Body of pancreas (tissue), 4 donors: ENCODE measurements at regions not wholly inside any gene's neighbourhood (a gene's known extent, or its start where the extent isn't known, plus 50 kb on each side); places are given as distances from the start of the nearest gene placed in this dataset.

Experiments used
- ATAC-seq: fragments of 150-250 bp; one replicate; pipeline ENCODE4 v1.9.1; 2016
- DNase-seq, 4 donors: peaks; one replicate each; pipeline ENCODE4 v3.0.0-alpha.2; 2019
- H3K27ac ChIP-seq, 4 donors: fragments of 200-600 bp; sonication (generic); 1 replicate in 3 of 4; 2 replicates in 1 of 4; pipeline versions ENCODE4 v1.5.1 to v1.6.1; 2016 to 2019; ENCODE audit warnings: mild to moderate bottlenecking in 1 of 4, mixed read lengths in 1 of 4, moderate library complexity in 1 of 4
- H3K27me3 ChIP-seq, 2 donors: fragments of 200-600 bp; sonication (generic); one replicate each; pipeline ENCODE4 v1.6.0; 2016; ENCODE audit warnings: mild to moderate bottlenecking in 1 of 2
- H3K36me3 ChIP-seq, 2 donors: fragments of 200-600 bp; sonication (generic); replicated peaks in 1 of 2; 2 replicates each; pipeline ENCODE4 v1.5.1; 2016; ENCODE audit warnings: low read depth in 2 of 2; ENCODE audit not compliant: insufficient read depth in 1 of 2
- H3K4me1 ChIP-seq: fragments of 200-600 bp; sonication (generic); one replicate; pipeline ENCODE4 v1.6.0; 2016
- H3K4me3 ChIP-seq, 2 donors: fragments of 200-600 bp; sonication (generic); 1 replicate in 1 of 2; 2 replicates in 1 of 2; pipeline ENCODE4 v1.5.1; 2016 to 2019
- H3K9me3 ChIP-seq, 3 donors: fragments of 200-600 bp; sonication (generic); 1 replicate in 2 of 3; 2 replicates in 1 of 3; pipeline ENCODE4 v1.5.1; 2016
- CTCF ChIP-seq, 7 experiments: fragments of 450-650 bp in 4 of 7; fragments of 200-600 bp in 3 of 7; sonication (generic) in 3 of 7; IDR thresholded peaks; one replicate each; pipeline ENCODE4 v1.5.1; 2016 to 2019; ENCODE audit warnings: antibody characterized with exemption in 7 of 7
- POLR2A ChIP-seq, 3 donors: fragments of 450-650 bp; IDR thresholded peaks; one replicate each; pipeline ENCODE4 v1.6.1; 2016; ENCODE audit warnings: antibody characterized with exemption in 3 of 3, mild to moderate bottlenecking in 2 of 3
- WGBS, 2 donors: methylation state at CpG; one replicate each; pipeline ENCODE4 v1.1.5; 2017; 5-methylcytosine and 5-hydroxymethylcytosine counted together
- intact Hi-C: fragments of 100-400 bp; cut with DNase I; formaldehyde crosslinking; loops from one replicate; pipeline ENCODE4 v1.15.1; 2023

GRCh38 chr20:57857969-57858368 lies 148.2 kb upstream of the PMEPA1 start:
- intact Hi-C loops, result no loop called here

GRCh38 chr20:57857118-57857517 lies 147.3 kb upstream of the PMEPA1 start:
- H3K27me3 ChIP-seq, result no peaks in the 10 kb centered on the region

More at GRCh38 chr20:57857969-57858368, 148.2 kb upstream of the PMEPA1 start:
- no peak overlapping the region for H3K27ac ChIP-seq
- 70 to 76% methylated on average over 2 of the region's 2 CpGs for WGBS, 2 donors
- ATAC-seq, result no peak
- H3K36me3 ChIP-seq, result no peaks in the 10 kb centered on the region
- H3K4me3 ChIP-seq, result no peak overlapping the region
- no peaks in the 10 kb centered on the region for H3K4me1 ChIP-seq
- no peak for TF ChIP-seq POLR2A (IDR thresholded peaks at IDR 0.05)
- no peak for TF ChIP-seq CTCF (IDR thresholded peaks at IDR 0.05)
- H3K9me3 ChIP-seq, result no peaks in the 10 kb centered on the region
- H3K27me3 ChIP-seq, result no peaks in the 10 kb centered on the region
- no peak for DNase-seq

GRCh38 chr20:57856658-57857057 lies 146.8 kb upstream of the PMEPA1 start:
- WGBS, 2 donors, result 66 to 78% methylated on average over 2 of the region's 2 CpGs
- H3K27ac ChIP-seq, result no peak overlapping the region
- no peaks in the 10 kb centered on the region for H3K27me3 ChIP-seq
- TF ChIP-seq POLR2A (IDR thresholded peaks at IDR 0.05) (no peak), CTCF (IDR thresholded peaks at IDR 0.05) (no peak)
- H3K36me3 ChIP-seq, result no peaks in the 10 kb centered on the region
- H3K4me3 ChIP-seq, result no peak overlapping the region
- ATAC-seq, result no peak
- no peak for DNase-seq
- intact Hi-C loops, result no loop called here
- H3K4me1 ChIP-seq, result no peaks in the 10 kb centered on the region
- no peaks in the 10 kb centered on the region for H3K9me3 ChIP-seq

More at GRCh38 chr20:57857118-57857517, 147.3 kb upstream of the PMEPA1 start:
- TF ChIP-seq CTCF (IDR thresholded peaks at IDR 0.05), result no peak
- TF ChIP-seq POLR2A (IDR thresholded peaks at IDR 0.05), result no peak
- Histone ChIP-seq H3K4me3 (no peak overlapping the region), H3K9me3 (no peaks in the 10 kb centered on the region), H3K27ac (no peak overlapping the region), H3K4me1 (no peaks in the 10 kb centered on the region), H3K36me3 (no peaks in the 10 kb centered on the region)
- ATAC-seq (no peak), DNase-seq (no peak)
- WGBS, 2 donors, result 50 to 62% methylated on average over 2 of the region's 2 CpGs
- intact Hi-C loops, result no loop called here

GRCh38 chr20:57851796-57852195 lies 142.0 kb upstream of the PMEPA1 start:
- 76 to 82% methylated on average over 4 of the region's 4 CpGs for WGBS, 2 donors
- TF ChIP-seq POLR2A (IDR thresholded peaks at IDR 0.05), result no peak
- no peak for TF ChIP-seq CTCF (IDR thresholded peaks at IDR 0.05)
- H3K36me3 ChIP-seq, result no peaks in the 10 kb centered on the region
- H3K4me3 ChIP-seq, result no peak overlapping the region
- DNase-seq (no peak), ATAC-seq (no peak)
- no peaks in the 10 kb centered on the region for H3K9me3 ChIP-seq
- H3K27ac ChIP-seq, result no peak overlapping the region
- intact Hi-C loops, result no loop called here
- no peaks in the 10 kb centered on the region for H3K4me1 ChIP-seq
- no peaks in the 10 kb centered on the region for H3K27me3 ChIP-seq

GRCh38 chr20:57851025-57851682 lies 141.3 kb upstream of the PMEPA1 start:
- DNase-seq, result no peak
- Histone ChIP-seq H3K27ac (no peak overlapping the region), H3K36me3 (no peaks in the 10 kb centered on the region), H3K9me3 (no peaks in the 10 kb centered on the region), H3K4me1 (no peaks in the 10 kb centered on the region), H3K27me3 (no peaks in the 10 kb centered on the region), H3K4me3 (no peak overlapping the region)
- no peak for ATAC-seq
- TF ChIP-seq CTCF (IDR thresholded peaks at IDR 0.05) (no peak), POLR2A (IDR thresholded peaks at IDR 0.05) (no peak)
- intact Hi-C loops, result no loop called here
- WGBS, 2 donors, result 58 to 69% methylated on average over 3 of the region's 3 CpGs
